Fibroblast of skin of right biceps (primary cell): ENCODE measurements at regions not wholly inside any gene's neighbourhood (a gene's known extent, or its start where the extent isn't known, plus 50 kb on each side); places are given as distances from the start of the nearest gene placed in this dataset.

ENCODE experiments used
- DNase-seq: peaks from one replicate; pipeline ENCODE4 v3.0.0-alpha.2; 2013

DNA sequence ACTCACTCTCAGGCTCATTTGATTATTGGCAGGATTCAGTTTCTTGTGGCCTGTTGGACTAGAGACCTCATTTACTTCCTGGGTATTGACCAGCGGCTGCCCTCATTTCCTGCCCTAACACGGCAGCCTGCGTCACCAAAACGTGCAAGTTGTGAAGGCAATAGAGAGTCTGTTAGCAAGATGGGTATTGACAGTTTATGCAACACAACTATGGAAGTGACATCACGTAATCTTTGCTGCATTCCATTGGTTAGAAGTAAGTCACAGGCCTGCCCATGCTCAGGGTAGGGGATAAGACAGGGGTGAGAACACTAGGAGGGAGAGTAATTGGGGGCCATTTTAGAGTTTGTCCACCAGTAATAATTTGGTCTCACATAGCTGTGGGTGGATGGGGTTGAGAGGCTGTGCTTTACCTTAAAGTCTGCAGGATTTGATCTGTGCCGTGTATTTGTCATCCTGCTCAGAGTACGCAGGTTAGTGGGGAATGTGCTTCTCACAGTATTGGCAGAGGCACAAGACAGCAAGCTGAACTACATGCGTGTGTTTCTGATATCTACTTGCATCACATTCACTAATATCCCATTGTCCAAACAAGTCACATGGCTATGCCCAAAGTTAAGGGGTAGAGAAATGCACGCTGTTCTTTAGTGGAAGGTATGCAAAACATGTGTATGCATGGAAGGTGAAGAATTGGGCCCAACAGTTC, 83.3 kb downstream of the EDEM1 start:
- no peak for DNase-seq

DNA sequence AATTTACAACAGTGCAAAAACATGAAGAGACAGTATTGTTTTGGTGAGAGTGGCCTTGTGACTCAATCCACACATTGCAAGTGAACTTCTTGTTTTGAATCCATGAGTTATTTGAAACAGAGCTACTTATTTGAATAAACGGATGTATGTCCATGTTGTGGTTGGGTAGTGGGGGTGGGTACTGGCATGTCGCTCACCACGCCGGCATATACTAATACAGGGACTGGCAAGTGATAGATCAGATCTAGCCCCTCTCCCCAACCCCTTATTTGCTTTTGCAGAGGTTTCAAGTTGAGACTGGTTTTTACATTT, 83.8 kb downstream of the EDEM1 start:
- no peak for DNase-seq

DNA sequence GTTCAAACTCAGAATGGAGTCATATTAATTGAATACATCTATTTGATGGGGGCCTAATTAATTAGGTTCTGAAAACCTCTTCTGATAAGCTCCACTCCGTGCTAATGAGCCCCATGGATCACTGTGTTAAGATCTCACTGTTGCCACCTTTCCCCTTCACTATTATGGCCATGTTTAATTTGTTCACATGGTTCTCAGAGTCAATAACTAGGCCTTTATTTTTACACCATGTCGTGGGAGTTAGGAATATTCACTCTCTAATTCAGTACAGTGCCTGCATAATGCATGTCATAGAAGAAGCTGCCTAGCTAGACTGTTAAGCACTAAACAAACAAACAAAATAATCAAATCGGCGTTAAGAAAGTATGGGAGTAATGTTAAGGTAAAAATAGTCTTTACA, 84.9 kb downstream of the EDEM1 start:
- no peak for DNase-seq

DNA sequence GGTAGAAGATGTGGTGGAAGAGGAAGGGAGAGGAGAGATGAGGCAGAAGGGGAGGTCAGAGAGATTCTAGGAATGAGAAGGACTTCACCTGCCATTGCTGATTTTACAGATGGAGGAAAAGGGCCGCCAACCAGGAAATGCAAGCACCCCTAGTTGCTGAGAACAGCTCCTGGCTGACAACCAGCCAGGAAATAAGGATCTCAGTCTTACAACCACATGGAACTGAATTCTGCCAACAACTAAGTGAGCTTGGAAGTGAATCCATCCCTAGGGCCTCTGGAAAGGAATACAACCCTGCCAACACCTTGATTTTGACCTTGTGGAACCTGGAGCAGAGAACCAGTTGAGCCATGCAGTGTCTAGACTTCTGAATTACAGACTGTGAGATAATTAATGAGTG, 86.6 kb downstream of the EDEM1 start:
- DNase-seq, result no peak

DNA sequence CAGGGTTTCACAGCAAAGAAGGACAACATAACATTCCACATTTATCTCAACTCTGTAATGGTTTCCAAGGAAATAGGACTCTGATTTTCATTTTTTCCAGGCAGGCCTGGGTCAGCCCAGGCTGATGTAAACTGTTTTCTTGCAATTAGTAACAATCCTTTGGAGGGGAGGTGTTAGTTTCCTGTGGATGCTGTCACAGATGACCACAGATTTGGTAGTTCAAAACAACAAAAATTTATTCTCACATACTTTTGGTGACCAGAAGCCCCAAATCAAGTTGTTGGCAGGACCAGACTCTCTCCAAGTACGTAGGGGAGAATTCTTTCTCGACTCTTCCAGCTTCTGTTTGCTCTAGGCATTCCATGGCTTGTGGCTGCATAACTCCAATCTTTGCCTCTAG, 88.0 kb downstream of the EDEM1 start:
- peak; percentile 89 for DNase-seq

DNA sequence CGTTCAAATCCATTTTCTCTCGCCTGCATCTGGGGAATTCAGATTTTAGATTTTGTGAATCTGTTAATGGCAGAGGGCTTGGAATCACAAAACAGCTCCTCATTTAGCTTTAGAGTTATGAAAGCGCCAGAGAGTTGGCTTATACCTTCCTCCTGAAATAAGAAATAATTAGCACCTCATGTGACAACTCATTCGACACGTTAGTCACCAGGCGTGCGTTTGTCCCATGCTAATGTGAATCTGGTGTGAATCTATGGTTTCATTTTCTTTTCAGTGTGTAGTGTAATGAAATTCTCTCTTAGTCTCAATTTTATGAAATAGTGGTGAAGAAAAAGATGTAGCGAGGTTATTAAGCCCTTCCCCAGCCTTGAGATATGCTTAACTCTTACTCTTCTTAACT, 89.4 kb downstream of the EDEM1 start:
- no peak for DNase-seq

DNA sequence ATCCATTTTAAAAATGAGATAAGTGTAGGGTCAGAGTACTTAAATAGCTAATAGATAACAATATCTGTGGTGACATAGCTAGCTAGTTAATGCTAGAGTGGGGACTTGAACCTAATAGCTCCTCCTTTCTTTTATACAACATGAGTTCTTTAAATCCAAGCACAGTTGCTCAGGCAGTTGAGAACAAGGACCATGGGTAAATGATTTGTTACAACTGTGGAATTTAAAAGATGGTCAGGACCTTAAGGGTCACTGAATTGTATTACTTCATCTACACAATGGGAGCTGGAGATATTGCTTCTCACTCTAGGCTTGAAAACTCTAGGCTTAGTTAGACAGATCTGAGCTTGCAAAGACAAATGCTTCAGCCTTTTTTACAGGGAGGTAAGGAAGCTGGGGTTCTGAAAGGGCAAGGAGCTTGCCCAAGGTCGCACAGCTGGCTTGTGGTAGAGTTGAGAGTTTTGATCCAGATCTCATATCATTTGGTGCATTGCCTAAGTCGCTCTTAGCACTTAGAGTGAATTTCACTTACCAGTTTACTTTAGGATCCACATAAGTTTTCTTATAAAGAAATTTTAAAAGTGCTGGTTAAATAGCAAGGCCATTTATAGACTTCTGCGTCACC, 90.2 kb downstream of the EDEM1 start:
- DNase-seq, result no peak

DNA sequence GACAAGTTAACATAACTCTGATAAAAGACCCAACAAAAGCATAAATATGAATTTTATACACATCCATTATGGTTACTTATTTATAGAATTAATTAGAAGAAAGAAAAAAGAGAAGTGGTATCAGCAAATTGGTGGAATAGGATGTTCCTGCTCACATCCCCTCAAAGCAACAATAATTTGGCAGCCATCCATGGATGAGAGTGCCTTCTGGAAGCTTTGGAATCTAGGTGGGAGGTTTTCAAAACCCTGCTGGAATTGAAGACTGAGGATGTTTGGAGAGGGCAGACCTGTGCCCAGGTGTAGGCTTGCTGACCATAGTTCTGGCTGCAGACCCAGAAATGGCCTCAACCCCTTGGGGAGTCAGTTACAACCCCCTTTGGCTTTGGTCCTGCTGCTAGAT, 91.2 kb downstream of the EDEM1 start:
- peak; percentile 53 for DNase-seq

DNA sequence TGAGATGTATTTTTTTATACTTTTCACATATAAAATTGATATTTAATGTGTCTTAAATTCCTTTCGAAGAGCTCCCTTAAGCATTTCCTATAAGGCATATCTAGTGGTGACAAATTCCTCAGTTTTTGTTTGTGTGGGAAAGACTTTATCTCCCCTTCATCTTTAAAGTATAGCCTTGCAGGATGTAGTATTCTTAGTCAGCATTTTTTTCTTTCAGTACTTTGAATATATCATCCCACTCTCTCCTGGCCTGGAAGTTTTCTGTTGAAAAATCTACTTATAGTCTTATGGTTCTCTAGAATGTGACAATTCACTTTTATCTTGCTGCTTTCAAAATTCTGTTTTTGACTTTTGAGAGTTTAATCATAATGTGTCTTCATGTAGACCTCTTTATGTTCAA, 95.2 kb downstream of the EDEM1 start:
- no peak for DNase-seq

DNA sequence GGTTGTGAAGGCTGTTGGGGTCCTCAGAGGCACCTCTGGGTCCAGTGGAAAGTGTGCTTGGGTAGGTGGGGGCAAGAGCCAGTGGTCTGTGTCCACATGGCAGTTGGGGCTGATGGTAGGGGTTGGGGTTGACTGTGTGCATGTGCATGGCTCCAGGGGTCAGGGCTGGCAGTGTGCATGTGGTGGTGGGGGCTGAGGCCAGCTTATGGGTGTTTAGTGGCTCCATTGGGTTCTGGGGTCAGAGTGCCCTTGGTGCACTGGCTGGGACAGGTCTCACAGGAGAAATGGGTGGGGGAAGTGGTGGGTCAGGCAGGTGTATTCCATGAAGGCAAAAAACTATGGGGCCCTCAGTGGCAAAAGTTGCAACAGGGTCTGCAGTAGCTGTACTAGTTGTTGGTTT, 97.9 kb downstream of the EDEM1 start:
- DNase-seq, result no peak

DNA sequence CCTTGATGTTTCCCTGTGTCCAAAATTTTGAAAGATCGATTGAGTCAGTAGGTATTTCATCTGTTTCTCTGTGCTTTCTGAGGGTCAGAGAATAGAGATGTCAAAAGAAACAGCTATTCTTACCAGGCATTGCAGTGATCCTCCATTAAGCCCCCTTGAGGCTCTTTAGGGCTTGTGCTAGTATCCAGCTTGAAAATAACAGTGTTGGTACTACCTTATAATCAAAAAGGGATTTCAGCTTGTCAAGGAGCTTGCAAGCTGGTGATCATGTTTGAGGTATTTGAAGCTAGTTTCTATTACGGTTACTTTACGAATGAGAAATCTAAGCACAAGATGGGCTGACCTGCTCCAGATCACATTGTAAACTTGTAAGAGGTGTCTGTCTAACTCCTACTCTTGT, 103.4 kb downstream of the EDEM1 start:
- DNase-seq, result no peak

DNA sequence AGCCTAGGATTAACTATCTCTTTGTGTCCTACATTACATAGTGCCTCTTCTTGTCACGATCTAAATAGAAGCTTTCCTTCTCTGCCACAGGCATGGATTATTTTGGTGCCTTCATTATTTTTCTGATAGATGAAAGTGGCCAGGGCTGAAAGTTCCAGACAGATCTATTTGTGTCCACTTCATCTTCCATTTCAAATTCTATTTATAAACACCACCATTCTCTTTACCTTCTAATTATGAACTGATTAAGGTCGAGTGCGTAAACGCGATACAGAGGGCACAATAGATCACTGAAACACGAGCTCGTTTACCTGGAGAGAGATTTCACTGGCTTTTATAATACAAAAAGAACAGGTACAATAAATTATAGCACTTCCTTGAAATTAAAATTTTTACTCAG, 105.0 kb downstream of the EDEM1 start:
- DNase-seq, result no peak

DNA sequence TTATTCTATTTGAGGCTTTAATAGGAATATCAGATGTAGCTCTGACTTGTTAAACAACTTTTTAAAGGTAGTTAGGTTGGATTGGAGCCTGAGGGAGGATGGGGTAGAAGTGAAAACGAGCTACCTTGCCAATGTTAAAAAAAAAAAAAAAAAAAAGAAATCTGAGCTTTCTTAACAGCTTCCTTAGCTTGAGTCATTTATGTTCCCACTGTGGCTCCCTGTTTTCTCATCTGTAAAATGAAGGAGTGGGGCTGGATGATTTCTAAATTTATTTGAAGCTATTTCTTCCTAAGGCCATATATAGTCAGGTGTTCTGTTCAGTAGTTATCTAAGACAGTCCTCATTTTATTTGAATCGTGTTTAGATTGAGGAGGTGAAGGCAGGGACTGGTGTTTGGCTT, 105.7 kb downstream of the EDEM1 start:
- DNase-seq, result no peak

DNA sequence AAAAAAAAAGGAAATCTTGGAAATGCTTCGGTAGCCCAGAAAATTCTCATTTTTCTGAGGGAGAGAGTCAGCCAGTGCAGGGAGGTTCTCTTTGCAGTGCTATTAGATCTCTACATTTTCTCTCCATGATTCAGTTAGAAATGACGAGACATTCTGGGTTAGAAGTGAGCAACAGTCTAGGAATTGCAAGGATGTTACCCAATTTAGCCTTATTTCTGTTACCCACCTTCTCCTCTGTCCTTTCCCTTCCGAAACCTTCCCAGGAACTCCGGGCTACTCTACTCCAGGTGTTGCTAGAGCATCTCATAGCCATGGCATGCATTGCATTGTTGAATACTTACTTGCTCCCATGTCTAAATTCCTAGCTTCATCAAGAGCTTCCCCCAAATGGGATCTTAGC, 106.8 kb downstream of the EDEM1 start:
- DNase-seq, result peak; percentile 90

DNA sequence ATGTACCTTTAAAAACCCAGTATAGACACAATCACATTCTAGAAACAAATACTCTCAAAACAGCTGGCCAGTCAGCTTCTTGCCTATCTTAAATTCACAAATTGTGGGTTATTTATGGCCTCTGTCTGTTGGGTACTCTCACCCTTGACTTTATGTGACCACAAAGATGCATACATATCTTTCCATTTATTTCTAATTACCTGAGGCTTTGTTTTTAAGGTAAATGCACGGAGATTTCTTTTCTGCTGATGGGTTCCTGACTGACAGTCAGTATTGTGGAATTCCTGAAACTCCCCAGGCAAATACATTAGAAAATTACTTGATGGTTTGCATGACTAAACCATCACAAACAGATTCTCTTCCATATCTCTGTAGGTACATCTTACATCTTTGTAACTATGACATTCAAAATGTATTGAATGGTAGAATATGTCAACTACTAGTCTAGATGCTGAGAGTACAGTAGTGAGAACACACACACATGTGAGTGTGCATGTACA, 107.7 kb downstream of the EDEM1 start:
- no peak for DNase-seq

DNA sequence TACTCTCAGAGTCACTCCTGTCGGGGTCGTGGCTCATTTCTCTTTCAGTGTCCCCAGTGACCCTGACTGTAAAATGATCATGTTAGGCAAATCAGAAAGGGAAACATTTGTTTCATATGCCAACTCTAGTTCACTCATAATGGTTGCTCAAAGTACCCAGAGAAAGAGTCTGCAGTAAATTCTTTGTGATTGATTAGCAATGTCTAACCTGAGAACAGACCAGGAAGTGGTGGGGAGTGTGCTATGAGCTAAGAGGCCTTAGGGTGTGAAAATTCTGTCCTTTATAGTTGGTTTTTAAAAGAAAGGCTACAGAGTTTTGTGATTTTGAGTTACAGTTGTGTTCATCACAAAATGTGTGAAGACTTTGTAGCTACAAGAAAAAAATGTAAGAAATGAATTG, 108.9 kb downstream of the EDEM1 start:
- no peak for DNase-seq

DNA sequence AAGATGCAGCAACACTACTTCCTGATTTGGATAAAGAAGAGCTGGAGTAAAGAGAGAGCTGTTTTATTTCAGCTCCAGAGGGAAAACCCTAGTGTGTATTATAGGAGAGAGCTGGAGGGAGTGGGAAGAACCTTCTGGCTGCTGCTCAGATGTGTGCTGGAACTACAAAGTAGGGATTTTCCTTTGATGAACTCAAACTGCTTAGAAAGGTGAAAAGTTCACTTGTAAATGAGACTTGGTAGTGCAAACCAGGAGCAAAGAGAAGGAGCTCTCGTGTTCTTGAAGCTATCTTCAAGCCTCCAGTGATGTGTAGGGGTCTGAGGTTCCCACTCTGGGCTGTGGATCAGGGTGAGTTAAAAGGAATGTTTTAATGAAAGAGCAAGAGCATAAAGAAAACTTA, 110.4 kb downstream of the EDEM1 start:
- no peak for DNase-seq

DNA sequence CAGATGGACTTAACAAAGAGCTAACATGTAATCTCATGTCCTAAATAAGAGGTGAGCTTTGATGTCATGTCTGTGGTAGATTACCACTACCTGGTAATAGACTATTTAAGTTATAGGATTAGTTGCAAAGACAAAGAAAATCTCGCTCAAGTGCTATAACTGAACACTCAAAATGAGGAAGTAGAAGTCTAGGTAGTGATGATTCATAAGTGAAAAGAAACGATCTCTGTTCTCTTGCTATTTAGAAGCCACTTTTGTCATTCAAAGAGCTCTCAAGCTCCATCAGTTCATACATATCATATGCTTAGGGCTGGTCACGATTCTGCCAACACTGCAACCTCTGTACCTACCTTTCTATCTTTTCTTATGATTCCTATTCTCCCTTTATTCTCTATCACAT, 110.9 kb downstream of the EDEM1 start:
- DNase-seq, result no peak

DNA sequence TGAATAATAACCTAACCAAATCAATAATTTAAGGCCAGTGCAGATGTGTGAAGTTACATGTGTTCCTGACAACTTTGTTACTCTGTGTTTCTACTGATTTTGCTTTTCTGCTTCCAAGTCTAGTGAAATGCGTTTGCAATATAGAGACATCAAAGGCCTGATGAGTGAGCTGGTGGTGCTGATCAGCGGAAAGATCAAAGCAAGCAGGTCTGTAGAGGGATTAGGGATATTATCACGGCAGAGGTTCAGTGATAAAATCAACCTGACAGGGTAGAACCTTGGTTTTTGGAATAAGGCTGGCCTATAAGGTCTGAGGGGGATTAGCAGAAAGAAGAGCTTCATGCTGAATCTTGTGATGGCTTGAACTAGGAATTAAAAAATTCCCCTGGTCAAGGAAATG, 111.7 kb downstream of the EDEM1 start:
- DNase-seq, result no peak

DNA sequence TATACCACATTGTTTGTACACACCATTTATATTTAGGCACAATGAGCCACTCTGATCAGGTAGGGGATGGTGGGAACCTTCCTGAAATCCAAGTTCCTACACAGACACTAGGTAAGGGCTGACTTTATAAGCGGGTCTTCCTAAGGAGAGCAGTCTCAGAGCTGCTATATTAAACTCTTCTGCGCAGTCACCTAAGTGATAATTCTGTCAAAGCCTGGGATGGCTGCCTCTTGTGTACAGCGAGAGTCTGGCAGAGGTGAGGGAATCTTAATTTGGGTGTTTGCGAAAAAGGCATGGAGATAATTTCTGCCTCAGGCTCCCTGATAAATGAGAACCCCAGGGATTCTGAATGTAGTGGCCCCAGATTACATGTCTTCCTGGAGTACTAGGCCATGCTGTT, 113.1 kb downstream of the EDEM1 start:
- no peak for DNase-seq

DNA sequence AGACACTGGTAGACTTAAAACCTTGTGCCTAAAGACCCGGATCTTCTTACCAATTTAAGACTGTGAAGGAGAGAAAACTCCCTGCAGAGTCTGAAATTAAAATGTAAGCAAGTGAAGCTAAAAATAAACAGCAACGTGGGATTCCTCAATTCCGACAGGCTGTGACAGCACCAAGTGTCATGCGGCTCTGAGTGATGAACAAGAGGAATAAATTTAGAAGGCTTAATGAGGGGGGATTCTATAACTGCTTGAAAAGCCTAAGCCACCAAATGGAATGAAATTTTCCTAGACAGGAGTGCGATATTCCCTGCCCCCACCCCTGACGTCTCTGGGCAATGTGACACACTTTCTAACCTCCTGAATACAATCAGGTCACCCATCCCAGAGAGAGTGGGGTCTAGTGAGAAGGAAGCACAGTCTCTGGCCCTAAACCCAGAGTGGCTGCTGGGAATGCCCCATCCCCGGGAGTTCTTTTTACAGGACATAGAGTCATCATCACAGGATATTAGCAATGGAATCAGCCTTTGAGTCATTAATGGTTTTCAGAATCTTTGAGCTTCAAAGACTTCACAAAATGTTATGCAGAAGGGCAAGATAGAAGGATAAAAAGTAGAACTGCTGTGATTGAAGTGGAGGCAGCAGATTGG, 114.3 kb downstream of the EDEM1 start:
- DNase-seq, result peak; percentile 66

DNA sequence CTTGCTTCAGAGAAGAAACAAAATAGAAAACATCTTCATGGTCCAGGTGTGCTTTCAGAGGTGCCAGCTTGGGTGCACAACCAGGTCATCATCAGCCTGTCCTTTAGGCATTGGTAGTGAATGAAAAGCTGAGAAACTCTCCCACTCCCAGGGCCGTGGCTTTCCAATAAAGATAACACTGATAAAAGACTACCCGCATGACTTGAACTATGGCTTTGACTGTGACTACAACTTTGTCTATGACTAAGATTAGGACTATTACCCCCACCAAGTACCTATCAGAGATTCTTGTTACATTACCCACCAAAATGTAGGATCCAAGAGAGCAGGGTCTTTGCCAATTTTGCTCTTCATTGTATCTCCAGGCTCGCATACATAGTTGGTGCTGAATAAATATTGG, 115.2 kb downstream of the EDEM1 start:
- no peak for DNase-seq

DNA sequence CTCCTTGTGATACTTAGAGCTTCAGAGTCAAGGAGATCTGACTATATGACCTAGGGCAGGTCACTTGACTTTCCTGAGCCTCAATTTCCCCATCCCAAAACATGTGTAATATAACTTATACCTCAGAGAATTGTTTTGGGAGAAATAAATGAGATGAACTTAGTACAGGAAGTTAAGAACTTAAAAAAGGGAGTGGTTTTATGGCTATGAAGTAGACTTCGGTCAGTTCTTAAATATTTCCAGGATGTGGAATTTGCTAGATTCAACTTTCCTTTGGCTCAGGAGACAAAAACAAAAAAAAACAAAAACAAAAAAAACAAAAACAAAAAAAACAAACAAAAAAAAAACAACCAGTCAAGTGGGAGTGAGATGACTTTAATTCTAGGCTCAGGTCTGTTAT, 116.7 kb downstream of the EDEM1 start:
- DNase-seq, result no peak

DNA sequence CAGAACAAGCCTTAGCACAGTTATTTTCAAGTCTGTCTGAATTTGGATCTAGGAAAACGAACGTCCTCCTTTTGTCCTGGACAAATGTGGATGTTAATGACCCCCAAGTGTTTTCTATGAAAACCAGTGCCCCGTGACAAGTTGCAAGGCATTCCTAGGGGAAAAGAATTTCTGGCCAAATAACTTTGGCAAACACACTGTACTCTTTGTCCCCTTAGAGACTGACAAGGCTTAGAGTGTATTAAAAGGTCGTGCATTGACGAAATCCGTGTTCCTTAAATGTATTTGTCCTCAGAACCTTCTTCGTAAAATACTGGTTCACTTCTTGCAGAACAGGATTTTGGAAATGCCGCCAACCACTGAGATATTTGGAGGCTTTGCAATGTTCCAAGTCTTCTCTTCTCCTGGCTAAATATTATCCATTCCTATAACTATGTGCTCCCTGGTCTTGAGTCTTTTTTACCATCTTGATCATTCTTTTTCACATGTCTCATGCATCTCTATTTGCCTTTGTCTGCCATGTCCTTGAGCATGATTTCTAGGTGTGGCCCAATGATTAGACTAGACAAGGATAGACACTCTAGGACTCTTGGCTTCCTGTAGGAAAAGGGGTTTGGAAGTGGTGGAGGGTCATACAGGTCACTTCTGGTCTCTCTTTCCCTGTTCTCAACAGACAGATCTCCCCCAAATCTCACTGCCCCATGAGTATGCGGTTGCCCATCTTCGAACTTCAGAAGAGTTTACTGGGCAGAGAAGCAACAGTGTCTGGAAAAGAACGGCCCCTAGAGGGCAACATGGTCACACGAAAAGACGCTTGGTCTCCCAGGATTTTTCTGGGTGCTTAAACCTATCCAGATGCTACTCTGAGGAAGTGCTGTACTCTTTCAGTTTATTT, 117.5 kb downstream of the EDEM1 start:
- DNase-seq, result peak; percentile 51
